HG03175 (cell line): ENCODE measurements at regions not wholly inside any gene's neighbourhood (a gene's known extent, or its start where the extent isn't known, plus 50 kb on each side); places are given as distances from the start of the nearest gene placed in this dataset.

Experiments
- ATAC-seq: cut with Tn5 transposase; IDR thresholded peaks from one replicate; pipeline ENCODE4 v1.9.1; 2021; ENCODE audit warnings: mild to moderate bottlenecking, moderate library complexity; ENCODE audit not compliant: unreplicated experiment

GRCh38 chr18:28834889-28835288 is 658.0 kb upstream of the CDH2 start:
- no peak for ATAC-seq

- ATAC-seq = no peak
Observed at GRCh38 chr18:28831908-28832307, 655.0 kb upstream of the CDH2 start.

- ATAC-seq = no peak
Observed at GRCh38 chr18:28831476-28831875, 654.5 kb upstream of the CDH2 start.

- no peak for ATAC-seq
Observed at GRCh38 chr18:28826107-28826506, 649.2 kb upstream of the CDH2 start.

- no peak for ATAC-seq
Observed at GRCh38 chr18:28824183-28824574, 647.2 kb upstream of the CDH2 start.

- no peak for ATAC-seq
Observed at GRCh38 chr18:28823506-28824182, 646.7 kb upstream of the CDH2 start.

GRCh38 chr18:28820353-28820752 is 643.4 kb upstream of the CDH2 start:
- ATAC-seq = no peak

- no peak for ATAC-seq
Observed at GRCh38 chr18:28816155-28816554, 639.2 kb upstream of the CDH2 start.

- no peak for ATAC-seq
Observed at GRCh38 chr18:28814365-28814764, 637.4 kb upstream of the CDH2 start.

GRCh38 chr18:28808373-28808772 is 631.4 kb upstream of the CDH2 start:
- no peak for ATAC-seq

- no peak for ATAC-seq
Observed at GRCh38 chr18:28805491-28805890, 628.6 kb upstream of the CDH2 start.

- no peak for ATAC-seq
Observed at GRCh38 chr18:28804512-28805202, 627.7 kb upstream of the CDH2 start.

GRCh38 chr18:28802546-28802945 is 625.6 kb upstream of the CDH2 start:
- no peak for ATAC-seq

GRCh38 chr18:28801876-28802275 is 624.9 kb upstream of the CDH2 start:
- no peak for ATAC-seq

- ATAC-seq = no peak
Observed at GRCh38 chr18:28794459-28795245, 617.7 kb upstream of the CDH2 start.

GRCh38 chr18:28793901-28794300 is 617.0 kb upstream of the CDH2 start:
- no peak for ATAC-seq

- ATAC-seq = no peak
Observed at GRCh38 chr18:28792404-28793086, 615.6 kb upstream of the CDH2 start.

- no peak for ATAC-seq
Observed at GRCh38 chr18:28791101-28791500, 614.2 kb upstream of the CDH2 start.

- no peak for ATAC-seq
Observed at GRCh38 chr18:28789502-28789901, 612.6 kb upstream of the CDH2 start.

GRCh38 chr18:28786926-28787325 is 610.0 kb upstream of the CDH2 start:
- ATAC-seq = no peak

GRCh38 chr18:28781616-28782362 is 604.9 kb upstream of the CDH2 start:
- no peak for ATAC-seq
